HG02642 (cell line): ENCODE measurements at regions not wholly inside any gene's neighbourhood (a gene's known extent, or its start where the extent isn't known, plus 50 kb on each side); places are given as distances from the start of the nearest gene placed in this dataset.

ENCODE experiments used
- ATAC-seq: cut with Tn5 transposase; IDR thresholded peaks from one replicate; pipeline ENCODE4 v1.9.1; 2021; ENCODE audit warnings: mild to moderate bottlenecking; ENCODE audit not compliant: unreplicated experiment, poor library complexity

DNA sequence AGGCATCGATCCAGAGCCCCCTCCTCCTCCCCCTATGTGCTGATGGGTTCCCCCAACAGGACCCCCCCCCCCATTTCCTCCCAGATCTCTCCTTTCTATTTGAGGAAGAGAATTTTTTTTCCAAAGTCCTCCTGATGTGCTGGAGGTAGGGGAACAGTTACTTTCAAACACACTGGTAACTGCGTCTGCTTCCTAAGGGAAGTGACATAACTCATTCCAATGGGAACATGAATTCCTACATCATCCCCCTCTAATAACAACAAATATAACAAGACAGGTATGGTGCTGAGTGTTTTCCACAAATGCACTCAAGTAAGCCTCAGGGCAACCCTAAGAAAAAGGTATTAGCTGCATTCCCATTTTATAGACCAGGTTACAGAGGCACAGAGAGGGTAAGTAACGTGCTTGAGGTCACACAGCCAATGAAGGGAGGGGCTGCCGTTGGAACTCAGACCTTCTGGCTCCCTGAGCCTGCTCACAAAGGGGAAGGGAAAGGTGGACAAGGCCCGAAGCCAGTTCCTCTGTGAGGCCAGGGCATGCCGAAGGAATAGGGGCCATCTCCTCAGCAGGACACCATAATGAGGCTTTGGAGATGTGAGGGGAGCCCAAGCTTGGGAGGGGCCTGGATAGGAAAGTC is 121.1 kb upstream of the NCOR2 start:
- ATAC-seq, result no peak

DNA sequence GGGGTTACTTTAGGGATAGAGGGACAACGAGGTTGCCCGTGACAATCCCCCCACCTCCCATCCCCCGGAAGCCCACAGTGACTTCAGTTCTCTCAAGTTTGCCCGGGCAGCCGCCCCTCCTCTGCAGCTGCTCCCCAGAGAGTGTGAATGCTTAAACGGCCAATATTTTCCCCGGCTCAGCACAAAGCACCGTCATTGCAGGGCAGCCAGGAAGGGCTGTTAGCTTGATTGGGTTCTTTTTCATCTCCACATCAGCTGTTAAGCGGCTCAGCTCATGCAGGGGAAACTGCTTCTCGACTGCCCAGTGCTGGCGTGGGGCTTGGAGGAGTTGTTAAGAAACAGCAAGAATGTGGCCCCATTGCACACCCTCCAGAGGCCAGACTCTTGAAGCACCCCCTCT is 120.5 kb upstream of the NCOR2 start:
- no peak for ATAC-seq

DNA sequence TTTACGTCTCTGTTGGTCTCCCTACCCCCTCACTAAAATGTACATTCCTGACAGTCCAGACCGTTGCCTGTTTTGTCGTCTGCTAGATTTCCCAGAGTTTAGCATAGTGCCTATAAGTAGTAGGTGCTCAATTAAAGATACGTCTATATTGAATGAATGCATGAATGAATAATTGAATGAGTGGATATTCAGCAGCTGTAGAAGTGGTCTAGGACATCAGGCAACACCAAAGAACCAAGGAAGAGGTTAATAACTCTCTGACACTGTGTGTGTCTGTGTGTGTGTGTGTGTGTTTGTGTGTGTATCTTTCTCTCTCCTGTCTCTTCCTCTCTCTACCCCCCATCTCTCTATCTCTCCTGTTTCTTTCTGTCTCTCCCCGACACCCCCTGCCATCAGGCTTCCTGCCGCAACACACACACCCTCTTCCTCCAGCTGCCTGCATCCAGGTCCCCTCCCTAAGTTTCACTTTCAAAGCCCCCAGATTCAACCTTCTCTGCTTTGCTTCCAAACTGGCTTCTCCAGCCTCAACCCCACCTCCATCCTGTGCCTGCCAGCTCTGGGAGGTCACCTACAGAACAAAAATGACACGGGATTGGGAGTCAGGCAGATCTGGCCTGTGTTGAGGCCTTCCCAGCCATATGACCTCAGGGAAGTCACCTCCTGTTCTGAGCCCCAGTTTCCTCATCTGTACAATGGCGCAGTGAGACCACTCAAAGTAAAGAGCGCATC is 119.9 kb upstream of the NCOR2 start:
- no peak for ATAC-seq

DNA sequence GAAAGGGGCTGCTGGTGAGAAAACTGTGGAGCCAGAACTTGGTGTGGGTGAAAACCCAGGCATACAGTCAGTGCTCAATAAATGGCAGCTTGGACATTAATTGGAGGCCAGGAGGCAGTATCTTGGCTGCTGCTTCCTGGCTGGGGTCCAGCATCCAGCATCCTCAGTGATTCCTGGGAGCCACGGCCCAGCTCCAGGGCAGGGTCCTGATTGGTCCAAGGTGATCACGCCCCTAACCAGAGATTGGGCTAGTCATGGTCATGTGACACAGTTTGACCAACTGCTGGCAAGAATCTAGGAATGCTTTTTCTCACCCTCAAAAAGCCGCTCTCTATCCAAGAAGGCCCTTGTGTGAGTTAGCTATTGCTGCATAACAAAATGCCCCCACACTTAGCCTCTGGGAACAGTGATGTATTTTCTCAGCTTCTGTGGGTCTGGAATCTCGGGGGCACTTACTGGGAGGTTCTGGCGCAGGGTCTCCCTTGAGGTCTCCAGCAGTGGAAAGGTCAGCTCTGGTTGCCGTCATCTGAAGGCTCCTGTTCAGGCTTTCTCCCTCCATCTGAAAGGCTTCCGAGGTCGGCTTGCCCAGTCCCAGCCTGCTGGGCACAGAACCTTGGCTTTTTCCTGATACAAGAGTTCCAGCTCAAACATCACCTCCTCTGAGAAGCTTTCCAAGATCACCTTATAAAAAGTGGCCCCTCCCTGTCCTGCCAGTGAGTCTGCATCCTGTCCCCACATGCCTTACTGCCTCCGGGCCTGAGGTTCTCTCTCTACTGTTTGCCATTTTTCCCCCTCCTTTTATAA is 119.2 kb upstream of the NCOR2 start:
- no peak for ATAC-seq

DNA sequence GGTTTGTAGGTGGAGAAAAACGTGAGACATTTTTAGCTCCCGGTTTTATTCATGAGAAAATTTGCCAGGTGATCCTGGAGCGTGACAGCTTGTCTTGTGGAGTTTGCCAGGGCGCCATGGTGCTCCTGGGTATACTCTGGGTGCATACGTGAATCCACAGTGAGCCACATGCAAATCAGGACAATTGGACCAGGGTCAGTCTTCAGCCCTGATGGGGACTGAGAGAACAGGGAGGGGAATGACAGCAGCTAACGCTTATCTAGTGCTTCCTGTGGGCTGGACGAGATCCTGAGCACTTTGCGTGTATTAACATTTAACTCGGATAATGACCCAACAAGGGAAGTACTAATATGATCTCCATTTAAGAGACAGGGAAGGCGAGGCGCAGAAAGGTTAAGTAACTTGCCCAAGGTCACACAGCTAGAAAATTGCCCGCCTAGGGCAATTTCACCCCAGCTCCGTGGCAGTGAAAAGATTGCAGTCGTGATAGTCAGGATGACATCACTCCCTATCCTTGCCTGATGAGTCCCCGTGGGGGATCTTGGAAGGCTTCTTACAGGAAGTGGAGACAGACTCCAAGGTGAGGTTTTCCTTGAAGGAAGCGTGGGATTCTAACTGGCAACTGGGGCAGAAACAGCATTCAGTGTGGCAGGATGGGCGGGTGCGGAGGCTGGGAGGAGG is 118.4 kb upstream of the NCOR2 start:
- ATAC-seq, result no peak

DNA sequence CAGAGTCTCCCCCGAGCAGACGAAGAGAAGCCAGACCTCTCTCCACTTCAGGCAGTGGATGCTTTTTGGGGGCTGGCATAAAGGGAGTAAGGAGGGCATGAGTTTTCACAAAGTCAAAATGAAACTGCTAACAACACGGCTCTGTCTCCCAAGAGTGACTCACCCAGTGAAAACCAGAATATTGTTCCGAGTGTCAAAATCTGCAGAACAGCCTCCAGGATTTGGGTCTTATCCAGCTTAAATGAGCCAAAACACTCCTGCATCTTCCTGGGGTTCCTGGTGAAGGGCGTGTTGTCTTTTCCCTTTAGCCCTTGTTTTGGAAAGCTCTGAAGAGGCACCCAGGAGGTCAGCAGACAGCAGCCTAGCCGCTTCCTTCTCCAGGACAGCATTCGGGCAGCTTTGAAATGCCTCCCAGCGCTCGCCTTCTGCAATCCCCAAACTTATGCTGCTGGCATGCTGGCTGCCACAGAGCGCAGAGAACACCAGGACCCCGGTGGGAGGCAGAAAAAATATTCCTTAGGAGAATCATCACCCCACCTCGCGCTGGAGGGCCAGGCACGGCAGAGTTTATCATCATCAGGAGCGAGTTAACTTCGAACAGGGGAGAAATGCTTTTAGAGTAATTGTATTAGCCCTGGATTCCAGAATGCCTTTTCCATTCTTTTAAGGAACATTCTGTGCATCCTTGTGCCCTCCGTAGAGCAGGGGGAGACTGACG is 117.7 kb upstream of the NCOR2 start:
- no peak for ATAC-seq

DNA sequence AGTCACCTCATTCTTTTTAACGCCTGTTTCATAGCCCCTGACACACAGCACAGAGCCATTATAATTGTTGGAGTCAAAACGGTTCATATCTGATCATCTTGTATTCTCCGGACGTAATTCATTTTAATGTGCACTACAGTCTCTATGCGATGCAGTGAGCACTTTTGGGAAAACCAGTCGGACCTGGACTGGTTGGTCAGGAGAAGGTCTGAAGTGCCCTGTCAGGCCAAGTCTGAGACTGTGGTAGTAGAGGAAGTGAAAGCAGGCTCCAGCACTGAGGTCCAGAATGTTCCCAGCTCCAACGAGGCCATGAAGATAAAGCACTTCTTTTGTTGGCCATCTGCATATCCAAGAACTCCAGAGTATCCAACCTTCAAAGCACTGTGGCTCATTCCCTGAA is 117.1 kb upstream of the NCOR2 start:
- ATAC-seq, result no peak

DNA sequence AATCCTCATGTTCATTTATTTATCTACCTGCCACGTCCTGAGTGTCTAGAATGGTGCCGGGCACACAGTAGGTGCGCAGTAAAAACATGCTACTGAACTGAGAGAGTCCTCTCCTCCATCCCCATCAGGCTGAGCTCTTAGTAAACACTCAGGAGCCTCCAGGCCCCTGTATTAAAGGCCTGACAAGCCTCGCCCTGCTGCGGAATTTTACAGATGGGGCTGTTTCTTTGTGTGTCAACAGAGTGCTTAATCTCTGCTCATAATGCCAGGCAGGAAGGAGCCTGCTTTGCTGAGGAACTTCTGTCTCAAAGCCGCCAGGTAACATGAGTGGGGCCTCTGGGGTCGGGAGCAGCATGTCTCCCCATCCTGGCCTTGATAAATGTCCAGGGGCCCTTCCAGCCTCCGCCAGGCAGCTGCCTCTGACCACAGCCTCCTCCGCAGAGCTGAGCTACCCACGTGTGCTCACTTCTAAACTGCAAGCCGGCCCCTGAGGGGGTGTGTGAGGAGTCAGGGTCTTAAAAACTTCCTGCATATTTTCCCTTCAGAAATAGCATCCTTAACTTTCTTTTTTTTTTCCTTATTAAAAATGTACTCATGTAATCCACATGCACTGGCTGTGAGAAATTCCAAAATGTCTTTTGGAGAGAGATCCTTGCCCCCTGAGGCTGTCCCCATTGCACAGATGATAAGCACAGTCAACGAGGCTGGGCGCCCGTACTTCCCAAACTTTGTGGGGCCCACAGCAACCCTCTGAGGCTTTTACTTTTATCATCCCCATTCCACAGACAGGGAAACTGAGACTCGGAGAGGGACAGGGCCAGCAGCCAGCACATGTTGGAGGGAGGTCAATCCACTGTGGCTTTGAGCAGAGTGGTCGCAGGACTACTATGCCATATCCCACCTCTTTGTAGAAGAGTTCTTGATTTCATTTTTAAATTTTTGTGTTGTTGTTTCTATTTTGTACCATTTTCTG is 116.0 kb upstream of the NCOR2 start:
- ATAC-seq, result no peak

DNA sequence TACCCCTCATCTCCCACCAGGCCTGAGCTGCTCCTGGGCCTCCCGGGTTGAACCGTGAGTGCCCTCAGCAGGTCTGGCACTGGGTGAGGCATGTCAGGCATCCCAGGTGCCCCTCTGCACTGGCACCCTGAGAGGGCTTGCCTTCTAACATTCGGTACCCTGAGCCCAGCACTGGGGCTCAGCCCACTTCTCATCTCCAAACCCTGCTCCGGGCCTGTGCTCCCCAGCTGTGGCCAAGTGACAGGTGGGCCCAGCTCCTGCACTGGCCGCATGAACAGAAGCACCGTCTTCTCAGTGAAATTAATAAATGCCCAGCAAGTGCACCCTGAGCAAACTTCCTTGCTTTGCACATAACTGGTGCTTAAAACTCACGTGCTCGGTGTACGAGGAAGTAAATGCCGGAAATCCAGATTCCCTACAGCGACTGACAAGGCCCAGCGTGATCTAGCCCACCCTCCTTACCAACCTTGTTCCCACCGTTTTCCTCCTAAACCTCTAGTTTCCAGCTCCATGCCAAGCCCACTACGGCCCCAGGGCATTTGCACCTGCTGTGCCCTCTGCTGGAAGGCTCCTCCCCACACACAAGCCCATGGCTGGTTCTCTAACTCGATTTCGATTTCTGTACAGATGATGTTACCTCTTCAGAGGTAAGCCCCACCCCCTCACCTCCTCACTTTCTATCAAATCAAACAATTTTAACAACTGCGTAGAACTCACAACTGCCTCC is 115.2 kb upstream of the NCOR2 start:
- ATAC-seq, result no peak

DNA sequence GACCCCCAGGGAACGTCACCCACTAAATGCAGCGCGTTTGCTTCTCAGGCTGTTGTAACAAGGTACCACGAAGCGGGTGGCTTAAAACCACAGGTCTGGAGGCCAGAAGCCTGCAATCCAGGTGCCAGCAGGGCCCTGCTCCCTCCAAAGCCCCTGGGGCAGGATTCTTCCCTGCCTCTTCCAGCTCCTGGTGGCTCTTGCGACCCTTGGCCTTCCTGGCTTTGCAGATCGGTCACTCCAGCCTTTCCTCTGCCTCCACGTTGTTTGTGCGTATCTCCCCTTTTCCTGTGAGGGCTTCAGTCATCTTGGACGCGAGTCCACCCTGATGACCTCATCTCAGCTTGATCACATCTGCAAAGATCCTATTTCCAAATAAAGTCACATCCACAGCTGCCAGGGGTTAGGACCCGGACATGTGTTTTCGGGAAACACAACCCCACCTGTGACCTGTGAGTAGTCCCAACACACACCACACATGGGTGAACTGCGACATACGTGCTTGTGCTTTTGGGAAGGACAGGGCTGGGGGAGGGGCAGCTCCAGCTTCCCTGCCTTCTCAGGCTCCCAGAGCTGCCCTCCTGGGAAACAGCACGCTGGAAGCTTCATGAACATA is 114.5 kb upstream of the NCOR2 start:
- ATAC-seq, result no peak

DNA sequence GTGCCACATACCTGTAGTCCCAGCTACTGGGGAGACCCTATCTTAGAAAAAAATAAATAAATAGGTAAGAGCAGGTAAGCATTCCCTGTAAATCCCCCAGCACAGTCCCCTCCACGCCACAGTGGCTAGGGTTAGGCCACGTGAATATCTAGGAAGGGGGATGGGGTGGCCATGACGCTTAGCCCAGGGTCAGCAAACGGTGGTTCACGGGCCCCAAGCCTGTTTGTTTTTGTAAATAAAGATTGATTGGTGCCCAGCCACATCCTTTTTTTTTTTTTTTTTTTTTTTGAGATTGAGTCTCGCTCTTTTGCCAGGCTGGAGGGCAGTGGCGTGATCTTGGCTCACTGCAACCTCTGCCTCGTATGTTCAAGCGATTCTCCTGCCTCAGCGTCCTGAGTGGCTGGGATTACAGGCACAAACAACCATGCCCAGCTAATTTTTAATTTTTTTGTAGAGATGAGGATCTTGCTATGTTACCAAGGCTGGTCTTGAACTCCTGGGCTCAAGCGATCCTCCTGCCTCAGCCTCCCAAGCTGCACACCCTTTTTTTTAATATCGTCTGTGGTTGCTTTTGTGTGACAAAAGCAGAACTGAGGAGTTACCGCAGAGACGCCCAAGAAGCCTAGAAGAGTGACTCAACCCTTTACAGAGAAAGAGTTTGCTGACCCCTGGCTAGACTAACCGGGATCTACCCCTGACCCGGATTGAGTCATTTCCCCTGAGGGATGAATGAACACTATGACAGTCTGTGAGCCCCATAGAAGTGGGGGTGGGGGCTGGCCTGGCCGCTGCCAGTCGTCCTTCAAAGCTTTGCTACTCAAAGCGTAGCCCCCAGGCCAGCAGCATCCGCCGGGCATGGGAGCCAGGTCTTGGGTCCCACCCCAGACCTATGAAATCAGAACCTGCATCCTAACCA is 113.7 kb upstream of the NCOR2 start:
- ATAC-seq, result no peak

DNA sequence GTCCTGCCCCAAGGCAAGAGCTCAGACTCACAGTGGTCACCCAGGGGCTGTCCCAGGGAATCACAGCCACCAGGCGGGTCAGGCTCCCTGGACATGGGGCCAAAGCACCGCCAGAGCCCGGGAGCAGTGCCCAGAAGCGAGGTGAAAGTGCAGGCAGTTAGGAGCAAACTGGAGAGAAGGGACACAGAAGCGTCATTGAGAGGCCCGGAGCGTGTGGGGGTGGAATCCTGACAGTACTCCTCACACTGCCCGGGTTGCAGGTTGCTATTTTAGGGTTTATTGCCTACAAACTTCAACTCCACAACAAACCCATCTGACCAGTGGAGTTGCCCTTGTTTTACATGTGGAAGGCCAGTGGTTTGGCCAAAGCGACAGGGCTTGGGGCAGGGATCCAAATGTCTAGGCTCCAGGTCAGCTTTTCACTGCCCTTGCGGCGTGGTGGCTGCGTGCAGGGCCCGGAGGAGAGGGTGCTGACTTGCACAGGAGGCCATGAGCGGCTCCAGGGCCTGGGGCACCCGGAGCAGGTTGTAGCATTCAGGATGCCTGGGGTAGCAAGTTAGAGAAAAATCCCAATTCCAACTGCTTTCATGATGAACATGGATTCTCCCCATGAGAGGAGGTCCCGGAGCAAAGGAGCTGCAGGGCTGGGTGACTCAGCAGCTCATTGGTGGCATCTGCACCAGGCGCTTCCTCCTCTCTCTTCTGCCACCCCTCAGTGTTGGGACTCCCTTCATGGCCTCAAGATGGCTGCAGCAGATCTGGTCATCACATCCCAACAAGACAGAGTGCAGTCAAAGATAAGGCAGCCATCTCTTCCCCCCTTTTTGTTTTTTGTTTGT is 112.3 kb upstream of the NCOR2 start:
- no peak for ATAC-seq

DNA sequence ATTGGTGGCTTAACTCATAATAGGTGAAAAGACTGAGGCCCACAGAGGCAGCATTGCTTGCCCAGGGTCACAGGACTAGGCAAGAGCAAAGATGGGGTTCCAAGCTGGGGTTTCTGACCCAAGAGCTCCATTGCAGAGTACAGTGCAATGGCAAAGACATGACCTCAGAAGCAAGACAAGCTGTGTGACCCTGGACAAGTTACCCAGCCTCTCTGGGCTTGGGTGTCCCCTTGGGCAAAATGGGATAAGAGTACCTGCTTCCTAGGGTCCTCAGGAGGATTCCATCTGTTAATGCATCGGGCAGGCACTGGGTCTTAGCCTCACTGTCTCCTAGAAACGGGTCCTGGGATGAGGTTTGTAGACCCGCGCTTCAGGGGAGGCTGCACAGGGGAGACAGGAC is 111.6 kb upstream of the NCOR2 start:
- no peak for ATAC-seq

DNA sequence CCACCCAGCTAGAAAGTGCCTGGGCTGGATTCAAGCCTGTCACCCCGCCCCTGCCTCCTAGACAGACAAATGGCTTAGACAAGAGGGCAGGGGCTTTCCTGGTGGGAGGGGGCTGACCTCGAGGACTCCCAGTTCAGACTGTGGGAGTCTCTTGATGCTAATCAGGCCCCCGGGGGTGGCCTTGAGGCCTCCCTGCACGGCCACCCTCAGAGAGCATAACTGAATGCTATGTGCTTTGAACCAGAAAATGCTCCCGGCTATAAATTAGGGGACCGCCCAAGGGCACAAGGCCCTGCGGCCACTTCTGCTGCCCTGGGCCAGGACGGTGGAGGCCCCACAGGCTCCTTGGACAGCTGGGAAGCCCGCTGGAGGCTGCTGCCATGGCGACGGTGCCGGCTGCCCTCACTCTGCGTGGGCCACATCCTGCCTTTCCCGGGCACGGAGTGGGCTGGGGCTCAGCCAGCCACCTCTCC is 111.0 kb upstream of the NCOR2 start:
- ATAC-seq, result no peak

DNA sequence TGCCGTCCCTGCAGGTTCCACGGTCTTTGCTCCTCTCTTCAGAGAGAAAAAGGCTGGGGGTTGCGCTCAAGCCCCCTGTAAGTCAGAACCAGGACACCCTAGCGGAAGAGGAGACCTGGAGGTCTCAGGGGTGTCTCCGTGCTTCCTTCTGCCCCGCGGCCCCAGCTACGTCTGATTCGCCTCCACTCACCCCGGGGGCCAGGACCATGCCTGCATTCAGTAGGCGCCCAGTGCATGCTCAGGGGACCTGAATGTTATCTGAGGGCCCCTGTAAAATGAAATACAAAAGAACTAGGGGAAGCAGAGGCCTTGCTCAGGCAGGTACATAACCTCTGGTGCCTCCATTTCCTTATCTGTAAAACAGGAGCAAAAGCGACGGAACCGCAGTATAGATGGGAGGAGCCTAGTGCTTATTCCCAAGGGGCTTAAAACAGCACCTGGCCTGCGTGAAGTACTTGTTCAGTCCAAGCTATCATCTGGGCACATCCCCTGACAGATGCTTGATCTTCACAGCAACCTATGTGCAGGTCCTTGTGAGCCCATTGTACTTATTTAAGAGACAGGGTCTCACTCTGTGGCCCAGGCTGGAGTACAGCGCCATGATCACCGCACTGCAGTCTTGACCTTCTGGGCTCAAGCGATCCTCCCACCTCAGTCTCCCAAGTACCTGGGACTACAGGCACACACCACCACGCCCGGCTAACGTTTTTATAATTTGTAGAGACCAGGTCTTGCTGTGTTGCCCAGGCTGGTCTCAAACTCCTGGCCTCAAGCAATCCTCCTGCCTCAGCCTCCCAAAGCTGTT is 110.3 kb upstream of the NCOR2 start:
- no peak for ATAC-seq
